ENCODE measurements at regions not wholly inside any gene's neighbourhood (a gene's known extent, or its start where the extent isn't known, plus 50 kb on each side); places are given as distances from the start of the nearest gene placed in this dataset.

GRCh38 chr3:68402235-68402918, 530.0 kb downstream of the TAFA4 start:
- no peak overlapping the region for H3K4me2 ChIP-seq (replicated peaks; ENCODE audit: extremely low read depth, low read length, poor library complexity, severe bottlenecking)
- no peak overlapping the region for H3K9ac ChIP-seq (ENCODE audit: insufficient read depth, low read length, poor library complexity, severe bottlenecking)
- Mint-ChIP-seq H3K4me1 (no peaks in the 10 kb centered on the region), H3K4me3 (no peak overlapping the region), H3K27me3 (ENCODE audit: low read depth in 3 of 3) (no peaks in the 10 kb centered on the region), H3K27ac (no peak overlapping the region), H3K9me3 (peaks cover 0 to 3% (median 0%) of the 10 kb centered on the region in 7 donors), H3K36me3 (no peaks in the 10 kb centered on the region)
- no peak overlapping the region for H3K4me3 ChIP-seq (replicated peaks in 1 of 3; ENCODE audit: low read depth in 2 of 3, low read length in 3 of 3)
- no peaks in the 10 kb centered on the region for H3K79me2 ChIP-seq (ENCODE audit: insufficient read depth, low read length)
- no peaks in the 10 kb centered on the region for H3K4me1 ChIP-seq (ENCODE audit: control insufficient read depth in 1 of 2, insufficient read depth in 2 of 2, low read length in 2 of 2)
- H3K27me3 ChIP-seq (ENCODE audit: control insufficient read depth in 2 of 2, insufficient read depth in 2 of 2, low read length in 2 of 2), result no peaks in the 10 kb centered on the region
- WGBS (ENCODE audit: insufficient coverage), result no CpG with 5 or more reads among the region's 6 CpGs
- H2AFZ ChIP-seq (ENCODE audit: insufficient read depth, low read depth, low read length, poor library complexity, severe bottlenecking), result no peak overlapping the region
- no peak for DNase-seq
- intact Hi-C loops (cut with micrococcal nuclease), result no loop called here
- no peak for TF ChIP-seq CTCF (IDR thresholded peaks at IDR 0.05)
- no peaks in the 10 kb centered on the region for H3K36me3 ChIP-seq (replicated peaks in 1 of 2; ENCODE audit: control insufficient read depth in 1 of 2, insufficient read depth in 2 of 2, low read length in 2 of 2)
- H3K9me3 ChIP-seq (replicated peaks in 1 of 2; ENCODE audit: control insufficient read depth in 1 of 2, insufficient read depth in 1 of 2, low read length in 2 of 2), result no peaks in the 10 kb centered on the region
- H3K27ac ChIP-seq (ENCODE audit: low read depth in 1 of 2, low read length in 2 of 2), result no peak overlapping the region
- no peaks in the 10 kb centered on the region for H4K20me1 ChIP-seq (ENCODE audit: insufficient read depth, low read length)

GRCh38 chr3:68378631-68379030, 553.7 kb downstream of the TAFA4 start:
- H3K4me1 ChIP-seq (ENCODE audit: control insufficient read depth in 1 of 2, insufficient read depth in 2 of 2, low read length in 2 of 2), result no peaks in the 10 kb centered on the region
- no CpG with 5 or more reads among the region's 8 CpGs for WGBS (ENCODE audit: insufficient coverage)
- H3K27ac Mint-ChIP-seq, result no peak overlapping the region
- H3K79me2 ChIP-seq (ENCODE audit: insufficient read depth, low read length), result no peaks in the 10 kb centered on the region
- no peaks in the 10 kb centered on the region for H3K4me1 Mint-ChIP-seq
- intact Hi-C loops (cut with micrococcal nuclease), result no loop called here
- no peak overlapping the region for H3K4me3 ChIP-seq (replicated peaks in 1 of 3; ENCODE audit: low read depth in 2 of 3, low read length in 3 of 3)
- no peak overlapping the region for H3K4me2 ChIP-seq (replicated peaks; ENCODE audit: extremely low read depth, low read length, poor library complexity, severe bottlenecking)
- TF ChIP-seq CTCF (IDR thresholded peaks at IDR 0.05), result no peak
- peaks cover 12 to 26% of the 10 kb centered on the region in 2 donors for H3K9me3 ChIP-seq (replicated peaks in 1 of 2; ENCODE audit: control insufficient read depth in 1 of 2, insufficient read depth in 1 of 2, low read length in 2 of 2)
- no peaks in the 10 kb centered on the region for H3K27me3 ChIP-seq (ENCODE audit: control insufficient read depth in 2 of 2, insufficient read depth in 2 of 2, low read length in 2 of 2)
- H2AFZ ChIP-seq (ENCODE audit: insufficient read depth, low read depth, low read length, poor library complexity, severe bottlenecking), result no peak overlapping the region
- no peak overlapping the region for H3K9ac ChIP-seq (ENCODE audit: insufficient read depth, low read length, poor library complexity, severe bottlenecking)
- H3K4me3 Mint-ChIP-seq, result no peak overlapping the region
- no peaks in the 10 kb centered on the region for H3K36me3 ChIP-seq (replicated peaks in 1 of 2; ENCODE audit: control insufficient read depth in 1 of 2, insufficient read depth in 2 of 2, low read length in 2 of 2)
- no peak overlapping the region for H3K27ac ChIP-seq (ENCODE audit: low read depth in 1 of 2, low read length in 2 of 2)
- DNase-seq, result no peak
- H4K20me1 ChIP-seq (ENCODE audit: insufficient read depth, low read length), result no peaks in the 10 kb centered on the region
- H3K36me3 Mint-ChIP-seq, result no peaks in the 10 kb centered on the region
- H3K27me3 Mint-ChIP-seq (ENCODE audit: low read depth in 3 of 3), result no peaks in the 10 kb centered on the region
- peaks cover 9 to 24% (median 13%) of the 10 kb centered on the region in 7 donors for H3K9me3 Mint-ChIP-seq
